Ovary (tissue), 7 donors: ENCODE measurements at regions not wholly inside any gene's neighbourhood (a gene's known extent, or its start where the extent isn't known, plus 50 kb on each side); places are given as distances from the start of the nearest gene placed in this dataset.
"Not testable (repeated sequence)": the region's sequence is repeated elsewhere in the genome, so short reads cannot be mapped to it uniquely, and the experiment has no call there.

Source experiments
- DNase-seq, 5 donors: peaks; one replicate each; pipeline ENCODE4 v3.0.0-alpha.2; 2019 to 2020
- H3K27ac ChIP-seq, 2 donors: fragments of 200-600 bp; one replicate each; pipeline versions ENCODE4 v1.5.1 to v1.8.0; 2019 to 2022
- H3K27me3 ChIP-seq: fragments of 200-600 bp; one replicate; pipeline ENCODE4 v1.8.0; 2022
- H3K36me3 ChIP-seq: fragments of 200-600 bp; sonication (generic); one replicate; pipeline ENCODE4 v1.5.1; 2019
- H3K4me1 ChIP-seq: one replicate; pipeline ENCODE4 v1.8.1; 2013; ENCODE audit warnings: mild to moderate bottlenecking, moderate library complexity; ENCODE audit not compliant: insufficient read depth
- H3K4me3 ChIP-seq: fragments of 200-600 bp; sonication (generic); one replicate; pipeline ENCODE4 v1.5.1; 2017
- H3K9me3 ChIP-seq, 2 donors: fragments of 200-600 bp in 1 of 2; sonication (generic) in 1 of 2; one replicate each; pipeline versions ENCODE4 v1.5.1 to v1.8.1; 2013 to 2019; ENCODE audit warnings: mild to moderate bottlenecking in 1 of 2, moderate library complexity in 1 of 2
- EP300 ChIP-seq: sonication (generic); formaldehyde crosslinking; IDR thresholded peaks from one replicate; pipeline ENCODE4 v1.6.1; 2017; ENCODE audit warnings: antibody characterized with exemption
- POLR2A ChIP-seq: fragments of 450-650 bp; IDR thresholded peaks from one replicate; pipeline ENCODE4 v1.6.1; 2017; ENCODE audit warnings: antibody characterized with exemption, mild to moderate bottlenecking, moderate library complexity
- WGBS, 3 donors: extraction: QIAGEN DNeasy Blood & Tissue Kit in 1 of 3; methylation state at CpG; one replicate each; pipeline versions ENCODE4 v1.1.5 to v1.1.7; 2013 to 2017; 5-methylcytosine and 5-hydroxymethylcytosine counted together
- intact Hi-C, 4 donors: fragments of 100-400 bp; cut with DNase I; formaldehyde crosslinking; loops; one replicate each; pipeline versions ENCODE4 v1.11.0 to v1.15.1; 2022 to 2023
- TF ChIP-seq, protein P1 (sequence below), 3 donors: fragments of 450-650 bp in 2 of 3; fragments of 200-600 bp in 1 of 3; IDR thresholded peaks; one replicate each; pipeline versions ENCODE4 v1.5.1 to v1.8.0; 2016 to 2022; ENCODE audit warnings: antibody characterized with exemption in 3 of 3, mild to moderate bottlenecking in 1 of 3
- donor health status: DM: no; HTN: no; CAD: no; lungs with moderate emphysema.
- donor health status: DM: no; HTN: no; CAD: no.
- donor health status: Bipolar disorder and iron deficiency.
- donor health status: DM: no; HTN: no; CAD: no.
- donor health status: DM: yes; HTN: yes; CAD: no.

DNA sequence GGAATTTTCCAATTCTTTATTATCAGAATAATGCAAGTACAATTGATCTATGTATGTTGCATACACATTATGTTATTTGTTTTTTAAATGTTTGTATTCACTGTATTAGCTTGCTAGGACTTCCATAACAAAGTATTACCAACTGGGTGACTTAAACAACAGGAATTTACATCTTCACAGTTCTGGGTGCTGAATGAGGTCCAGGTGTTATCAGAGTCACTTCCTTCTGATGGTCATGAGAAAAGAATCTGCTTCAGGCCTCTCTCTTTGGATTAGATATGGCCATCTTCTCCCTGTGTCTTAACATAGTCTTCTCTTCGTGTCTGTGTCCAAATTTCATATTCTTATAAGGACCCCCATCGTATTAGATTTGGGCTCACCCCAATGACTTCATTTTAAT is 229.1 kb upstream of the TRPC7 start:
- no peaks in the 10 kb centered on the region for H3K27me3 ChIP-seq
- no peak for DNase-seq
- H3K4me1 ChIP-seq, result no peaks in the 10 kb centered on the region
- no peak overlapping the region for H3K27ac ChIP-seq
- whole genome bisulfite sequencing, 3 donors, result 55 to 67% (median 56%) methylated on average over 2 of the region's 2 CpGs
- no peaks in the 10 kb centered on the region for H3K36me3 ChIP-seq
- H3K4me3 ChIP-seq, result no peak overlapping the region
- intact Hi-C loops, result no loop called here
- no peaks in the 10 kb centered on the region for H3K9me3 ChIP-seq
- TF ChIP-seq, protein P1, sequence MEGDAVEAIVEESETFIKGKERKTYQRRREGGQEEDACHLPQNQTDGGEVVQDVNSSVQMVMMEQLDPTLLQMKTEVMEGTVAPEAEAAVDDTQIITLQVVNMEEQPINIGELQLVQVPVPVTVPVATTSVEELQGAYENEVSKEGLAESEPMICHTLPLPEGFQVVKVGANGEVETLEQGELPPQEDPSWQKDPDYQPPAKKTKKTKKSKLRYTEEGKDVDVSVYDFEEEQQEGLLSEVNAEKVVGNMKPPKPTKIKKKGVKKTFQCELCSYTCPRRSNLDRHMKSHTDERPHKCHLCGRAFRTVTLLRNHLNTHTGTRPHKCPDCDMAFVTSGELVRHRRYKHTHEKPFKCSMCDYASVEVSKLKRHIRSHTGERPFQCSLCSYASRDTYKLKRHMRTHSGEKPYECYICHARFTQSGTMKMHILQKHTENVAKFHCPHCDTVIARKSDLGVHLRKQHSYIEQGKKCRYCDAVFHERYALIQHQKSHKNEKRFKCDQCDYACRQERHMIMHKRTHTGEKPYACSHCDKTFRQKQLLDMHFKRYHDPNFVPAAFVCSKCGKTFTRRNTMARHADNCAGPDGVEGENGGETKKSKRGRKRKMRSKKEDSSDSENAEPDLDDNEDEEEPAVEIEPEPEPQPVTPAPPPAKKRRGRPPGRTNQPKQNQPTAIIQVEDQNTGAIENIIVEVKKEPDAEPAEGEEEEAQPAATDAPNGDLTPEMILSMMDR (IDR thresholded peaks at IDR 0.05), result no peak
- no peak for TF ChIP-seq EP300
- TF ChIP-seq POLR2A, result no peak

- TF ChIP-seq, protein P1 (IDR thresholded peaks at IDR 0.05), result no peak
- TF ChIP-seq POLR2A, result no peak
- no peak for TF ChIP-seq EP300
Observed at GRCh38 chr5:136590581-136590980, 225.2 kb upstream of the TRPC7 start.

GRCh38 chr5:136586196-136586595 is 220.9 kb upstream of the TRPC7 start:
- intact Hi-C loops, result no loop called here
- Histone ChIP-seq H3K27me3 (no peaks in the 10 kb centered on the region), H3K9me3 (no peaks in the 10 kb centered on the region), H3K27ac (no peak overlapping the region), H3K36me3 (no peaks in the 10 kb centered on the region), H3K4me1 (no peaks in the 10 kb centered on the region), H3K4me3 (no peak overlapping the region)
- TF ChIP-seq, protein P1 (IDR thresholded peaks at IDR 0.05), result no peak
- no peak for DNase-seq
- 63 to 78% (median 73%) methylated on average over 2 of the region's 2 CpGs for WGBS, 3 donors

More at GRCh38 chr5:136590581-136590980, 225.2 kb upstream of the TRPC7 start:
- no peak for DNase-seq
- intact Hi-C loops, result no loop called here
- WGBS, 3 donors, result 43 to 67% (median 58%) methylated on average over 1 of the region's 1 CpG
- Histone ChIP-seq H3K27ac (no peak overlapping the region), H3K9me3 (no peaks in the 10 kb centered on the region), H3K4me3 (no peak overlapping the region), H3K4me1 (no peaks in the 10 kb centered on the region), H3K36me3 (no peaks in the 10 kb centered on the region), H3K27me3 (no peaks in the 10 kb centered on the region)

DNA sequence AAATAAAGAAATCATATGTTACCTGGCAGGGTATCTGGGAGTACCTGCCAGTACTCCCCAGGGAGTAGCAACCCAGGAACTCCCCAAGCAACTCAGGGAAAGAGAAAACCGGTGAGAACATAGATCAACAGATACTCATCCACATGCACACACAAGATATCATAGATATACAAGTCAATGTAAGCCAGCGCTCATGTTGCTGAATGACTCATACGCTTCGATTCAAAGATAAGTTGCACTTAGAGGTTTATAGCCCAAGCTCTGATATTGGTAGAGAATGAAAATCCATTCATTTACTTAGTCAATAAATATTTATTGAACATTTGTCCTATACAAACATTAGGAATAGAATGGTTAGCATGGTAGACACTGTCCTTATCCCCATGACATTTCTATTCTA is 219.1 kb upstream of the TRPC7 start:
- H3K4me1 ChIP-seq, result no peaks in the 10 kb centered on the region
- no peak overlapping the region for H3K4me3 ChIP-seq
- H3K9me3 ChIP-seq, result no peaks in the 10 kb centered on the region
- DNase-seq, result no peak
- TF ChIP-seq, protein P1 (IDR thresholded peaks at IDR 0.05), result no peak
- TF ChIP-seq POLR2A, result no peak
- no peak for TF ChIP-seq EP300
- H3K27me3 ChIP-seq, result no peaks in the 10 kb centered on the region
- 86 to 92% (median 89%) methylated on average over 4 of the region's 4 CpGs for WGBS, 3 donors
- H3K27ac ChIP-seq, result no peak overlapping the region
- H3K36me3 ChIP-seq, result no peaks in the 10 kb centered on the region
- intact Hi-C loops, result no loop called here

DNA sequence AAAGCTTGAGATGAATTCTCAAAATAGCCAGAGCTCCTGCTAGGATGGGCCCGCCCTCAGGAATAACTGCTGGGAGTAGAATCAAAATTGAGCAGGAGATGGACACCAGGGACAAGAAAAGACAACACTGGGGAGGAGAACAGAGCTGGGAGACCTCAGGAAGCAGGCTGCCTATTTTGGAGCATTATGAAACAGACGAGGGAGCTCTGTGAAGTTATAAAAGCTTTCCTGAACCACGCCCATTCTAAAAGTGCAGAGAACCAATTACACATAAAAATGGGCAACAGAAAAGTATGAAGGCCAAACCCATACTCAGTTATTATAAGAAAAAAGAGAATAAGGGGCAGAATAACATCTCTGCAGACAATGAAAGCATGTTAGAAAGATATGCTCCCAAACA is 213.9 kb upstream of the TRPC7 start:
- H3K9me3 ChIP-seq, result no peaks in the 10 kb centered on the region
- H3K27me3 ChIP-seq, result no peaks in the 10 kb centered on the region
- H3K36me3 ChIP-seq, result no peaks in the 10 kb centered on the region
- H3K4me1 ChIP-seq, result no peaks in the 10 kb centered on the region
- 53 to 62% (median 62%) methylated on average over 3 of the region's 3 CpGs for WGBS, 3 donors
- H3K27ac ChIP-seq, result no peak overlapping the region
- TF ChIP-seq POLR2A, result no peak
- TF ChIP-seq, protein P1 (IDR thresholded peaks at IDR 0.05), result no peak
- TF ChIP-seq EP300, result no peak
- DNase-seq, result no peak
- no peak overlapping the region for H3K4me3 ChIP-seq
- intact Hi-C loops, result no loop called here

- H3K27me3 ChIP-seq, H3K27ac ChIP-seq, H3K4me3 ChIP-seq, DNase-seq, H3K36me3 ChIP-seq, H3K9me3 ChIP-seq, intact Hi-C loops, H3K4me1 ChIP-seq: not testable (repeated sequence)
Observed at GRCh38 chr5:136569875-136570274, 204.5 kb upstream of the TRPC7 start.

DNA sequence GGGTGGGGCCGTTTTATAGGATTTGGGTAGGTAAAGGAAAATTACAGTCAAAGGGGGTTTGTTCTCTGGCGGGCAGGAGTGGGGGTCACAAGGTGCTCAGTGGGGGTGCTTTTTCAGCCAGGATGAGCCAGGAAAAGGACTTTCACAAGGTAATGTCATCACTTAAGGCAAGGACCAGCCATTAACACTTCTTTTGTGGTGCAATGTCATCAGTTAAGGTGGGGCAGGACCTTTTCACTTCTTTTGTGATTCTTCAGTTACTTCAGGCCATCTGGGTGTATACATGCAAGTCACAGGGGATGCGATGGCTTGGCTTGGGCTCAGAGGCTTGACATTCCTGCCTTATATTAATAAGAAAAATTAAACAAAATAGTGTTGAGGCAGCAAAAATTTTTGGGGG is 200.1 kb upstream of the TRPC7 start:
- H3K9me3 ChIP-seq, DNase-seq, intact Hi-C loops, H3K27me3 ChIP-seq, H3K4me1 ChIP-seq, H3K36me3 ChIP-seq, H3K27ac ChIP-seq, H3K4me3 ChIP-seq: not testable (repeated sequence)
- 44 to 52% (median 51%) methylated on average over 3 of the region's 3 CpGs for WGBS, 3 donors
